HCT116 (cell line): ENCODE measurements at regions not wholly inside any gene's neighbourhood (a gene's known extent, or its start where the extent isn't known, plus 50 kb on each side); places are given as distances from the start of the nearest gene placed in this dataset.
"Not testable (repeated sequence)": the region's sequence is repeated elsewhere in the genome, so short reads cannot be mapped to it uniquely, and the experiment has no call there.

Experiments
- ATAC-seq: fragments of 200-7000 bp; cut with Tn5 transposase; 2 replicates; pipeline ENCODE4 v1.9.1; 2020; ENCODE audit warnings: mild to moderate bottlenecking, moderate library complexity
- BruUV-seq: library from RNA; stranded (reverse); fragments of 400-500 nt; replicated peaks from 2 replicates; lab custom pipeline; 2021; lab: Mats Ljungman, UMichigan
- CTCF ChIA-PET: fragments of 300-600 bp; sonication (Branson Sonifier 250); formaldehyde crosslinking; loops from one replicate; lab custom pipeline; 2021; ENCODE audit warnings: antibody characterized with exemption; lab: Charles Lee
- POLR2A ChIA-PET: fragments of 300-600, 350-600 bp; sonication (Branson Sonifier 250); formaldehyde crosslinking; loops from one replicate; lab custom pipeline; 2021; ENCODE audit warnings: antibody characterized with exemption; lab: Charles Lee
- RAD21 ChIA-PET, 2 experiments: fragments of 300-600 bp; sonication (Branson Sonifier 250); formaldehyde crosslinking; loops; one replicate each; lab custom pipeline; 2023; ENCODE audit warnings: low total read pairs in 2 of 2; ENCODE audit not compliant: uncharacterized antibody in 2 of 2, unreplicated experiment in 2 of 2, low non-redundant PET in 1 of 2; lab: Charles Lee
- DNase-seq: peaks from one replicate; pipeline ENCODE4 v3.0.0-alpha.2; 2010; ENCODE audit warnings: low read depth, low spot score
- H2AFZ ChIP-seq: fragments of 200-600 bp; shearing (Covaris generic), sonication (generic); 2 replicates; pipeline ENCODE4 v1.6.1; 2017; ENCODE audit warnings: low read depth, mixed run types, mixed read lengths, antibody characterized with exemption, low read length; ENCODE audit not compliant: poor library complexity, severe bottlenecking
- H3K27ac ChIP-seq: 2 replicates; pipeline ENCODE4 v1.5.1; 2012; ENCODE audit warnings: low read depth, low read length
- H3K27me3 ChIP-seq: fragments of 200-600 bp; sonication (generic); 2 replicates; pipeline ENCODE4 v1.6.1; 2016; ENCODE audit warnings: mixed run types, low read length, mixed read lengths; ENCODE audit not compliant: insufficient read depth
- H3K36me3 ChIP-seq, 2 experiments: fragments of 200-500 bp in 1 of 2; fragments of 200-600 bp in 1 of 2; sonication (Bioruptor generic) in 1 of 2; sonication (generic) in 1 of 2; 2 replicates each; pipeline versions ENCODE4 v1.5.1 to v1.6.1; 2014 to 2016; ENCODE audit warnings: low read length in 2 of 2, inconsistent platforms in 1 of 2, mixed read lengths in 1 of 2, mixed run types in 1 of 2; ENCODE audit not compliant: insufficient read depth in 2 of 2, control insufficient read depth in 1 of 2
- H3K4me1 ChIP-seq, 2 experiments: fragments of 200-600 bp in 1 of 2; sonication (generic) in 1 of 2; 2 replicates each; pipeline versions ENCODE4 v1.5.1 to v1.6.1; 2012 to 2017; ENCODE audit warnings: low read length in 2 of 2, inconsistent platforms in 1 of 2, mild to moderate bottlenecking in 1 of 2, mixed read lengths in 1 of 2, mixed run types in 1 of 2, moderate library complexity in 1 of 2; ENCODE audit not compliant: insufficient read depth in 2 of 2, control insufficient read depth in 1 of 2
- H3K4me2 ChIP-seq: fragments of 200-600 bp; sonication (generic); 2 replicates; pipeline ENCODE4 v1.6.1; 2017; ENCODE audit warnings: mixed run types, low read length, mixed read lengths
- H3K4me3 ChIP-seq, 2 experiments: fragments of 200-600 bp in 1 of 2; sonication (generic) in 1 of 2; replicated peaks in 1 of 2; 2 replicates each; pipeline ENCODE4 v1.5.1; 2011 to 2016; ENCODE audit warnings: low read length in 2 of 2, control low read depth in 1 of 2, low read depth in 1 of 2, mild to moderate bottlenecking in 1 of 2, mixed read lengths in 1 of 2, mixed run types in 1 of 2
- H3K79me2 ChIP-seq: fragments of 200-600 bp; sonication (generic); 2 replicates; pipeline ENCODE4 v1.6.1; 2017; ENCODE audit warnings: mild to moderate bottlenecking, mixed run types, low read length, moderate library complexity, mixed read lengths; ENCODE audit not compliant: insufficient read depth
- H3K9ac ChIP-seq: fragments of 200-600 bp; sonication (generic); 2 replicates; pipeline ENCODE4 v1.6.1; 2016; ENCODE audit warnings: low read length, mixed read lengths
- H3K9me2 ChIP-seq: fragments of 200-600 bp; sonication (generic), shearing (Covaris generic); 2 replicates; pipeline ENCODE4 v1.6.1; 2017; ENCODE audit warnings: mixed run types, mild to moderate bottlenecking, moderate library complexity; ENCODE audit not compliant: insufficient read depth
- H3K9me3 ChIP-seq, 2 experiments: fragments of 200-500 bp in 1 of 2; fragments of 200-600 bp in 1 of 2; sonication (Bioruptor generic) in 1 of 2; sonication (generic) in 1 of 2; 2 replicates each; pipeline ENCODE4 v1.6.1; 2014 to 2017; ENCODE audit warnings: low read length in 2 of 2, mixed read lengths in 2 of 2, inconsistent platforms in 1 of 2, low read depth in 1 of 2, mild to moderate bottlenecking in 1 of 2, mixed run types in 1 of 2, moderate library complexity in 1 of 2; ENCODE audit not compliant: control insufficient read depth in 1 of 2, insufficient read depth in 1 of 2
- H4K20me1 ChIP-seq: fragments of 200-600 bp; sonication (generic), shearing (Covaris generic); 2 replicates; pipeline ENCODE4 v1.6.1; 2017; ENCODE audit warnings: mixed run types, mild to moderate bottlenecking, moderate library complexity; ENCODE audit not compliant: insufficient read depth
- CBX3 ChIP-seq: IDR thresholded peaks from 2 replicates; pipeline ENCODE4 v1.6.1; 2012; ENCODE audit warnings: low read depth
- CEBPB ChIP-seq: IDR thresholded peaks from 2 replicates; pipeline ENCODE4 v1.6.1; 2012; ENCODE audit warnings: low read depth
- EZH2 ChIP-seq: fragments of 200-600 bp; sonication (generic); IDR thresholded peaks from 2 replicates; pipeline ENCODE4 v1.6.1; 2017; ENCODE audit warnings: antibody characterized with exemption, mixed run types
- EZH2phosphoT487 ChIP-seq: fragments of 200-600 bp; IDR thresholded peaks from 2 replicates; pipeline ENCODE4 v1.6.1; 2018; ENCODE audit warnings: antibody characterized with exemption, borderline replicate concordance
- RAD21 ChIP-seq: IDR thresholded peaks from 2 replicates; pipeline ENCODE4 v1.6.1; 2012; ENCODE audit warnings: low read depth, mild to moderate bottlenecking
- SIN3A ChIP-seq: IDR thresholded peaks from 2 replicates; pipeline ENCODE4 v1.6.1; 2012; ENCODE audit warnings: low read depth
- SRF ChIP-seq: IDR thresholded peaks from 2 replicates; pipeline ENCODE4 v1.6.1; 2012; ENCODE audit warnings: low read depth
- TCF7L2 ChIP-seq: IDR thresholded peaks from 2 replicates; pipeline ENCODE4 v1.7.0; 2011; ENCODE audit warnings: borderline replicate concordance, inconsistent platforms; ENCODE audit not compliant: insufficient read depth, insufficient read length; ENCODE audit errors: extremely low read depth
- YY1 ChIP-seq: IDR thresholded peaks from 2 replicates; pipeline ENCODE4 v1.6.1; 2011; ENCODE audit warnings: low read length, low read depth, moderate library complexity, mild to moderate bottlenecking; ENCODE audit not compliant: insufficient replicate concordance; ENCODE audit errors: extremely low read depth
- ZNF274 ChIP-seq: fragments of 200-500 bp; sonication (Bioruptor generic); IDR thresholded peaks from 2 replicates; pipeline ENCODE4 v1.6.1; 2014; ENCODE audit warnings: mild to moderate bottlenecking, low read depth, low read length, inconsistent platforms
- intact Hi-C: fragments of 100-400 bp; cut with micrococcal nuclease; formaldehyde crosslinking; loops from 2 replicates; pipeline ENCODE4 v1.10.0; 2022
- TF ChIP-seq, protein P1 (sequence below): IDR thresholded peaks from 2 replicates; pipeline ENCODE4 v1.6.1; 2012

DNA sequence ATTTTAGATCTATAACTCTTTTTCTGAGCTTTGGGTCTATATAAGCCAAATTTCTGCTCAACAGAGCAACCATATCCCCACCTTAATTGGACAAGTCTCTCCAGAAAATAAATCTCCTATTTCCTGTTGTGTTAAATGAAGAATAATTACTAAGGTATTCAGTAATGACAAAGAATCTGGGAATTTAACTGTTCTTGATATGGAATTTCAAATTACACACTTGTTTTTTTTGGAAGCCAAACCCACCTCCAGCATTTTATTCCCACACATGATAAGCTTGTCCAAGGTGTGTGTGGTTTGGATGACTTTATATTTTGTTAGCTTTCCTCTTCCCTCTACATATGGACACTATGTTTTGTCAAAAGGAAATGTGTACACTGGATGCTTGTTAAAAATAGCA lies 1313.2 kb upstream of the CDH18 start:
- CTCF ChIA-PET, H2AFZ ChIP-seq, H3K9ac ChIP-seq, H3K79me2 ChIP-seq, RAD21 ChIA-PET, H3K9me3 ChIP-seq, H3K36me3 ChIP-seq, H3K4me3 ChIP-seq, H4K20me1 ChIP-seq, H3K27ac ChIP-seq, H3K4me2 ChIP-seq, BruUV-seq, H3K9me2 ChIP-seq, DNase-seq, H3K27me3 ChIP-seq, H3K4me1 ChIP-seq, ATAC-seq, intact Hi-C loops, POLR2A ChIA-PET: not testable (repeated sequence)

GRCh38 chr5:21274361-21274760 lies 1286.4 kb upstream of the CDH18 start:
- ATAC-seq, H3K4me3 ChIP-seq, BruUV-seq: not testable (repeated sequence)

DNA sequence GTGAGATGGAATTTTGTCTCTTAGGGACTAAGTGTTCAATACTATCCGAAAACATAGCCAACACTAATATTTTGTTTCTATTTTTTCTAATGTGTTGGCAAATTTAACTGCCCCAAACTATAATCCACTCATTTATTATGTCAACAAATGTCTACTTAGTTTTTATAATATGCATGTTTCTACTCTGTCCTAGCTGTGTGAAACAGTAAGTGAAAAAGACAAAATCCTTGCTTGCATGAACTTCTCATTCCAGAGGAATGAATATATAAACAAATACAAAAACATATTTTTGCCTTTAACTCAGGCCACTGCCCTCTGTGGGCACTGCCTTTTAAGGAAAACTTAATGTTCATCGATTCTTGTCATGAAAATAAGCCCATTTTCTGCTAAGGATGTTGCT lies 1275.4 kb upstream of the CDH18 start:
- H3K79me2 ChIP-seq = no peaks in the 10 kb centered on the region
- peaks cover 14 to 30% of the 10 kb centered on the region in 2 experiments; a peak in 3 of 4 replicates for H3K9me3 ChIP-seq
- H4K20me1 ChIP-seq = no peaks in the 10 kb centered on the region
- no peak for ATAC-seq
- POLR2A ChIA-PET = no interaction called here
- CTCF ChIA-PET = no interaction called here
- H3K36me3 ChIP-seq = no peaks in the 10 kb centered on the region
- no peaks in the 10 kb centered on the region for H3K27me3 ChIP-seq
- no peak overlapping the region for H3K4me3 ChIP-seq
- no peaks in the 10 kb centered on the region for H3K4me1 ChIP-seq
- no TSS peak for BruUV-seq
- no peaks in the 10 kb centered on the region for H3K9me2 ChIP-seq
- RAD21 ChIA-PET = no interaction called here
- no peak overlapping the region for H3K4me2 ChIP-seq
- no peak overlapping the region for H3K9ac ChIP-seq
- TF ChIP-seq TCF7L2 (no peak), SIN3A (no peak), EZH2phosphoT487 (no peak), EZH2 (no peak), CBX3 (no peak), RAD21 (no peak), CEBPB (no peak), SRF (no peak), YY1 (no peak), ZNF274 (no peak)
- TF ChIP-seq, protein P1, sequence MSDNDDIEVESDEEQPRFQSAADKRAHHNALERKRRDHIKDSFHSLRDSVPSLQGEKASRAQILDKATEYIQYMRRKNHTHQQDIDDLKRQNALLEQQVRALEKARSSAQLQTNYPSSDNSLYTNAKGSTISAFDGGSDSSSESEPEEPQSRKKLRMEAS = no peak
- TF ChIP-seq, all 23 proteins: peak for 0
- Histone ChIP-seq H2AFZ (no peak overlapping the region), H3K27ac (no peak overlapping the region)
- intact Hi-C loops = no loop called here
- DNase-seq = no peak

More at GRCh38 chr5:21274361-21274760, 1286.4 kb upstream of the CDH18 start:
- DNase-seq, H3K4me1 ChIP-seq, H3K9ac ChIP-seq, H3K9me2 ChIP-seq, H4K20me1 ChIP-seq, RAD21 ChIA-PET, H3K4me2 ChIP-seq, H3K79me2 ChIP-seq, H3K27me3 ChIP-seq, H3K36me3 ChIP-seq, H3K9me3 ChIP-seq, intact Hi-C loops, H3K27ac ChIP-seq, H2AFZ ChIP-seq, POLR2A ChIA-PET, CTCF ChIA-PET: not testable (repeated sequence)
